NCI-H345 treated with DMSO at 0.1 percent for 48 hours (cell line): ENCODE measurements at regions not wholly inside any gene's neighbourhood (a gene's known extent, or its start where the extent isn't known, plus 50 kb on each side); places are given as distances from the start of the nearest gene placed in this dataset.

Source experiments
- DNase-seq: peaks from one replicate; lab custom pipeline; 2025; ENCODE audit not compliant: unreplicated experiment; lab: John Stamatoyannopoulos, UW

DNA sequence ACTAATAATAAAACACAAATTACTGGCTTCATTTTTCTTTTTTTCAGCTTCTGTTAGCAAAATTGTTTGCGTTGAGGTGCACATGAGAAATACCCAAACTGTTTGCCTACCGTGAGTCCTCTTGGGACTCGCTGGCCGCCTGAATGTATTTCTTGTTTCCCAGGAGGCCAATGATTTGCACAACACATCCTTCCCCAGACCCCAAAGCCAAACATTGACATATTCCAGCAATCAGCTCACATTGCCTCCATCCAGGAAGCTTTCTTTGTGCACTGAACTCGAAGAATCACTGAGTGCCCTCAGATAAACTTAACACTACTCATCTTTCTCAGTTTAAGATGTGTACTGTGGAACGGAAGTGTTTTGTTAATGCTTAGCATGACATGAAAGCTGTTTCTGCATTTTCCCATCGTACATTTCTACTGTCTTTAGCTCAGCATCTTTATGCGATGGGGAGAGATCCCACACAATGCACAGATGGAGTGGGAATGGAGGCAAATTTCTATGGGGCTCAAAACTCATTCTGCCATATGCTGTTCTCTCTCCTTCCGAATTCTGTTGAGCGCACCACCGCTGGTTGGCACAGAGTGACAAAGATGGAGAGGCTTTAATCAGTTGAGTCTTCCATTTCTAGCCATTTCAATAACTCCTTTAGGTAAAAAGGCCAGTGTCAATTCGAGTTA is 399.5 kb downstream of the RFC3 start:
- no peak for DNase-seq

DNA sequence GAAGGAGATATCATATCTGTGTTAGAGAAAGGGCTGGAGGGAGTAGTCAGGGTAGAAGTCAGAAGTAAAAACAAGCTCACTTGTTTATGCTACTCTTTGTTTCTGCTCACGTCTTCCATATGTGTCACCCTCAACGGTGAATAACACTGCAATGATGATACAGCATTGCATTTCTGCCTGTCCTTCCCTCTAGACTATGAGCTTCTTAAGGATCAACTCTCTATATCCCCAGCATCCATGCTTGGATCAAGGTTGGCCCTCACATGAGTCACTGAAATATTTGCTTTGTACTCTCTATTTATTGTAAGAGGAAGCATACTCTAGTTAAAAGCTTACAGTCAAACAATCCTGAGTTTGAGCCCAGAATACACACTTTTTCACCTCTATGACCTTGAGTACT is 406.0 kb downstream of the RFC3 start:
- no peak for DNase-seq

DNA sequence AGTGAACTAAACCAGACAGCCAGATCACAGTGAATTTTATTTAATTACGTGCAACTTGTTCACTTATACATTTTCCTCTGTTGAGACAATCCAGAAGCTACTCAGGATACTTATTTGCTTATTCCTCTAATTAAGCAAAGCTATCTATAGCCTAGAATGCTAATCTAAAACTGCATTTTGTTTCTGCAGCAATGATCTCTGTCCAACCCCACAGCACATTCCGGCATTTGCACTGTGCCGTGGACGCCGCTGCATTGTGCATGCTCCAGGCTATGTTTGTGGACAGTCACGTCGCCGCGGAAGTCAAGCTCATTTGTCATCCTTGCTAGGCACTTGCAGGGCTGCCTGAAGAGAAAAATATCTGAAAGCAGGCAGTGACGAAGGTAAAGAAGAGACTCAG is 406.9 kb downstream of the RFC3 start:
- DNase-seq: no peak

DNA sequence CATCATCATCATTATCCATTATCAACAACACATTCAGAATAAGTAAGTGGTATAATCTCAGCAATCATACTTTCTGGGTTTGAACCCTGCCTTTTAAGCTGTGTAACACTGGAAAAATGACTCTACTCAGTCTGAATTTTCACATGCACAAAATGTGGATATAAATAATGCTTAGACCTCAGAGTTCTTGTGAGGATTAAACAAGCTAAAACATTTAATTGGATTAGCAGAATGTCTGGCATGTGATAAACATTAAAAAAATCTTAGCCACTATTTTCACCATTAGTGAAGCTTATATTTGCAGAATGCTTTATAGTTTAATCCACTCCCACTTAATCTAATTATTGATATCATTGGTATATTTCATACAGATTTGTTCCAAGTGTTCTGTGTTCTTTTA is 412.3 kb downstream of the RFC3 start:
- no peak for DNase-seq

DNA sequence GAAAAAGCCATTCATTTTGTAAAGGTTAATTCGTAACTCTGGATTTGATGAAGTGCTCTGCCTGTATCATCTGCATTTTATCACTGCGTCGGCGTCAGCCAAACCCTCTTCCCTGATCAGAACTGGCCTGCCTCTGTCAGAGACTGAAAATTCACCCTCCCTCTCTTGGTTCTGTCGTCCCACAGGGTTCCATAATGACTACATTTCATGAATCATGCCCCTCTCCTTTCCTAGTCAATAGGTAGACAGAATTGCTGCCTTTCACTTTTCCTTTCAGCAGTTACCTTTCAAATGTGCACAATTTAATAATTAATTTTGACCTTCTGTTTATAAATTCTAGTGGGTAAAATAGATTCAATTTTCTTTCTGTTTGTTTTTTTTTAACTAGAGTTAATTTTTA is 423.4 kb downstream of the RFC3 start:
- DNase-seq: no peak

DNA sequence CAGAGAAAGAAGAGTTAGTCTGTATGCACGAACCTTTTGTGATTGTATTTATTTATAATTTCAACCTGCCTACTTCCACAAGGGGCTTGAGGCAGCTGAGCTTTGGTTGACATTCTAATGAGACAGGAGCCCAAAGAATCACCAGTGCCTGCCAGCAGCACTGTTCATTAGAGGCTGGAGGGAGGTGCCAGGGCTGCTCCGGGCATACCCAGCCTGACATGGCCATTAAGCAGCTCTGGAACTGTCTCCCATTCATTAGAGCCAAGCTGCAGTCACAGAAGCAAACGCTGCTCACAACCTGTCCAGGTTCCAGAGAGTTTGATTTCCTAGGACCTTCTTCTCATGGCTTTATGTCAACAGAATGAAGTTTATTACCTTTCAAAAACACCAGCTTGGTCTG is 425.5 kb downstream of the RFC3 start:
- DNase-seq: no peak

DNA sequence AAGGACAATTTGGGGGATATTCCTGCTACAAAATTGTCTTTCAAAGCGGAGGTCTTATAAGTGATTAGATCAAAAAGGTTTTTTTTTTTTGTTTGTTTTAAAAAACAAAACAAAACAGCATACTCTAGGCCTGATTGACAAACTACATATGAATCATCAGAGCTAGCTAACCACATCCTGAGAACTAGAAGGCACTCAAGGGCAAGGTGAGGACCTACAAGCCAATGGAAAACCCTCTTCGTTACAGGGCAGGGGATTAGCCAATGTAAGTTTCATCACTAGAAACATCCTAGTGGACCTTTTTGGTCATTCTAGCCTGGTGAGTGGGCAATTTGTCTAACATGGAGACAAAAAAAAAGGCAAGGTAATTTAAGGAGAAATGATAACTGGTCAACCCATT is 428.6 kb downstream of the RFC3 start:
- DNase-seq: no peak

DNA sequence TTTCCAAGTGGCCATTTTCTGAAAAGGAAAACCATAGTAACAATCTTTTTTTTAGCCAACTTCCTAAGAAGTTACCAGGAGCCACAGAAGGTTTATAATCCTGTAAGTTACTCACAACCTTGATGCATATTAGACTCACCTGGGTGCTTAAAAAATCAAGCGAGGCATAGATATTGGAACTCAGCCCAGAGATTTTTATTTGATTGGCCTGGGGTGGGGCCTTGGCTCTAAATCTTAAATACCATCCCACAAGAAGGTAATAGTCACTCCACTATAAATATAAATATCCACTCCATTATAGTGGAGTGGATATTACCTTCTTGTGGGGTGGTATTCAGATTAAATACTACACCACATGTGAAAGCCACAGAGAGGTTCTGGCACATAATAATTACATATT is 429.6 kb downstream of the RFC3 start:
- no peak for DNase-seq

DNA sequence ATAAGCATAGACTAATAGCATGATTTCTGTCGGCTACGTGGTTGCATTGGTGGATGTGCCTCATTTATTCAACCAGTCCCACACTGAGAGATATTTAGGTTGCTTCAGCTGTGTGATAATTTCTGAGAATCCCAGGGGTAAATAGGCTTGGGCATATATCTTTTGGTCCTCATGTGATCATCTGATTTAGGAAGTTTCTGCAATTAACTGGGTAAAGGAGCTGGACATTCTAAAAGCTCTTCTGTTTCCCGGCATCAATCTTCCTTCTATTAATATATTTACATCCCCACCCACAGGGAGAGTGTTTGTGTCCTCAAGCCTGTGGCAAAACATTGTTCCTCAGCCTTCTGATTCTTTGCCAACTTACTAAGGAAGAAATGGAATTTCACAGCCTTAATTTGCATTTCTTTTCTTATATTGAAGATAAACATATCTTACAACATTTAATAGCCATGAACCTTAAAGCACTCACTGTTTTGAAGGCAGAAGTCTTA is 431.6 kb downstream of the RFC3 start:
- DNase-seq: no peak

DNA sequence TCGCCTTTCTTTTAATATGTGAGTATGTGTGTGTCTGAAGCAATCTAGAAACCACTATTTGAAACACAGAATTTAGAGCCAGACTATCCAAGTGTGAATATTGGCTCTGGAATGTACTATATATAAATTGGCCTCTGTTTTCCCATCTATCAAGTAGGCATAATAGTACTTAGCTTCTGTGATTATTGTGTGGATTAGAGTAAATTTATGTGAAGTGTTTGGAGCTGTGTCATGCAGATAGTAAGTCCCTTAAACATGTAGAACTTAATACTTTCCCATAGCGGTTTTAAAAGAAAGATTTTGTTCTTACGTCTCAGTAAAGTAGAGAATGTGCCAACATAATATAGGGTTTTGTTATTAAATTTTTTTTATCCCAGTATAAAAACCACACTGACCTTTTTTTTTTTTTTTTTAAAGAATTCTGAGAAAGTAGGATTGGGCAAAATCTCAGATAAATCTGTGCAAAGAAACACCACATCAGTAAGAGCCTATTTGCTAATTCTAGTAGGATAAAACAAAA is 432.3 kb downstream of the RFC3 start:
- no peak for DNase-seq

DNA sequence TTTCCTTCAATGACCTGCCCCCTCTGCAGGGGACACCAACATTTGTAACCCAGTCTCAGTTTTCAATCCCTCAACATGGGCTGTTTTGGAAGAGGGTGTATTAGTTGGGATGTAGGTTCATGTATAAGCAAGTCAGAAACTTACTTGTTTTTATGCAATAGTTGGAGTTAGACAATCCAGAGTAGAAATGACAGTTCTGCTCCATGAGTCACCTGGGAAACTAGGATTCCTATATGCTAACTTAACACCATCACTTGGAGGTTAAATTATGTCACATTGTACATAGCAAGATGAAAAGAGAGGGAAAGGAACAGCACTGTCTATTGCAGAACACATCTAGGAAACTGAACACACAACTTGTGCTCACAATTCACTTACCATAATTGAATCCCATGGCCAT is 436.4 kb downstream of the RFC3 start:
- no peak for DNase-seq

DNA sequence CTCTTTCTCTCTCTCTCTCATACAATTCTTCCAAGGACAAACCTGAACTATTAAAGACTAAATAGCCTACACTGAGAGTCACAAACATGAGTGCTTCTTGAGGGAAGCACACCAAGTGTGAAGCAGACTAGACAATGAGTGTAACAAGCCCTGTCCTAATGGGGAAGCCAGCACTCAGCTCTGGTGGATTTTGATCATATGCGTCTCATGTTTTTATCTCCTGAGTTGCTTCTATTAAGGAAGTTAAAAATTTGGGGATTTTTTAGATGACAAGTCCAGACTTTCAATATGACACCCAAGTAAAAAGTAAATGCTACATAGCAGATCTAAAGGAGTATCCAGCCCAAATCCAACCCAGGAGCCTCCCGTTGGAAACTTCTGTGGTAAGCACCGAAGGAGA is 437.8 kb downstream of the RFC3 start:
- DNase-seq: no peak

DNA sequence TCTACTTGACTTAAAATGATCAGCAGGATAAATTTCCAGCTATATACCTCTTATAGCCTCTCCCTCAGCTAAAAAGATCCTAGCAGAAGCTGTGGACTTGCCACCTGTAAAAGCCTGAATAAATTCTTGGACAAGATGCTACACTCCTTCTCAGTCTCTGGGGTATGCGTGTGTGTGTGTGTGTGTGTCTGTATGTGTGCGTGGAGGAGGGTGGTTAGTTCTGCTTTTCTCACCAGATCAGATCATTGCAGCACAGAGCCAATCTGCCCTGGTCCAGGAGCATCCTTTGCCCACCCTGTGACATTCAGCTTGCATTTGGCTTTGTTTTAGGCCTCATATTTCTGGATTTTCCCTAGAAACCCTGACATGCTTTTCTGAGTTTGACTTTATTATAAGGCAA is 438.3 kb downstream of the RFC3 start:
- DNase-seq: no peak

DNA sequence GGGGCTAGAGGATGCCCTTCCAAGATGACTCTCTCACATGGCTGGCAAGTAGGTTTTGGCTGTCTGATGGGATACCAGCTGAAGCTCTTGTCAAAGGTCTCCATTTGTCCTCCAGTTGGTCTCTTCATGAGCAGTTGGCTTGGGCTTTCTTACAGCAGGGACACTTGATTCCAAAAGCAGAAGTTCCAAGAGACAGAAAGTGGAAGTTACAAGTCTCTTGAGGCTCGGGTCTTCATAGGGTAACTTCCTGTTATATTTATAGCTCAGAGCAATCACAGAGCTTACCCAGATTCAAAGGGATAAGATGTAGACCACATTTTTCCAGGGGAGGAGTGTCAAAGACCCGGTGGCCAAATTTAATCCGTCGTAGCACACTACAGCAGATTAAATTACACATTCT is 440.0 kb downstream of the RFC3 start:
- no peak for DNase-seq

DNA sequence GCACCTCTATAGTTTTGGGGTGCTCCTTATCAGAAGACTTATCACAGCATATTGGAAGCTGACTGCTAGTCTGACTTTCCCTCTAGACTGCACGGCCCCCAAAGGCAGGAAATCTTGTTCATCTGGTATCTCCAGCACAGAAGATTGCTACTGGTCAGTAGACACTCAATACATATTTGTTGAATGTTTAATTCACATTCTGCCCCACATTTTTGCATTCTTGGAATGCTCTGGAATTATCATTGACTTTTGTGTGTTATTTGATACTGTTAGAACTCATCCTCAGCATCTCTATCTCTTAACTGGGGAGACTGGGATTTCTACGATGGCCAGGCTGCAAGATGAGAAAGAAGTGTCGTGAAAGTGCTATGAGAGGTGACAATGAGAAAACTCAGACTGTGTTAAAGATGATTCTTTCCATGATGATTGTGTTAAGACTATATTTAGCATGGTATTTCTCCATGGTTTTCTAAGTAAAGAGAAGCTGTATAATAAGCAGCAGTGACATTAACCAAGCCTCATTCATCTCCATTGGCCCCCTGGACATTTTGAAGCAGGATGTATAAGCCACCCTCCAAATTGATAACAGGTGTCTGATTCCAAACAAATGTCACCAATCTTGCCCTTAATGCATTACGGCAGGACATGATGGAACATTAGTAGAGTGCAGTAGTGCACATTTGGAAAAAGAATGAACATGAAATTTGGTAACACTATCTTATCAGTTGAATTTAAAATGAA is 440.9 kb downstream of the RFC3 start:
- no peak for DNase-seq

DNA sequence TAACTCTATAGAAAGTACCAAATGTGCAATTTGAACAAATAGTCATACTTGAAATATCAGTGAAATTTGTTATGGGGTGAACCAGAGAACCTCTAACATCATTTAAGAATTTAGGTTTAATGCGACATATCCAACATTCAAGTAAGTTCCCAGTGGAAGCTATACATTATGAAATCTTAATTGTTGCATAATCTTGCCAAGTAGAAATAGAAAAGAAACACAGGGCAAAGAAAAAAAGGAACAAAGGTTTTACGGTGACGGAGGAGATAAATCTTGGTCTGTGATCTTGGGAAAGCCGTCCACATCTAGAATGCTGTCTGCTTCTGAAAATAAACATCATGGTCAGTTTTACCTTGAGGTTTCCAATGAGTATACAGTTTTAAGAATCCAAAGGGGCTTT is 445.7 kb downstream of the RFC3 start:
- DNase-seq: no peak

DNA sequence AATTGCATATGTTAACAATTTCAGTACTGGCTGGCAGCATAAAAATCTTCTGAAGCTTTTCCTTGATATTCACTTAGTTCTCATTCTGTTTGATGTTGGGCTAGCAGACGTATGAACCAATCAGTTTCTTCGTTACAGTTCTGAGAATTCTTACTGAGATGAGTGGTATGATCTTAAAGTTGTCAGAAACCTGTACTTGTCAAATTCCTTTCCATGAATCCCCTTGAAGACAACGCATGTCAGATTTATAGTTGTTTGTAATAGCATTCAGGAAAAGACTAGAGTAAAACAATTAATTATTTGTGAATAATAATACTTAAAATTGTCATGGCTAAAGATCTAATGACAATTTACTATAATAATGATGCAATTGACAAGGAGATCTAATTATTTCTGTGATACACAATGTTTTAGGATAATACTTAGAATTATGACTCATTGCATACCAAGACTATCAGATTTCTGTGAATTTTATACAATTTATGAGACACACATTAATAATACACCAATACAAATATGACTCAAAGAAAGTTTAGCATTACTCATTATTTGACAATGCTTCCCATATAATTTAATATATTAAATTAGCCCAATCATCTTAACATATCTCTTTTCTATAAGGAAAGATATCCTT is 447.2 kb downstream of the RFC3 start:
- DNase-seq: no peak

DNA sequence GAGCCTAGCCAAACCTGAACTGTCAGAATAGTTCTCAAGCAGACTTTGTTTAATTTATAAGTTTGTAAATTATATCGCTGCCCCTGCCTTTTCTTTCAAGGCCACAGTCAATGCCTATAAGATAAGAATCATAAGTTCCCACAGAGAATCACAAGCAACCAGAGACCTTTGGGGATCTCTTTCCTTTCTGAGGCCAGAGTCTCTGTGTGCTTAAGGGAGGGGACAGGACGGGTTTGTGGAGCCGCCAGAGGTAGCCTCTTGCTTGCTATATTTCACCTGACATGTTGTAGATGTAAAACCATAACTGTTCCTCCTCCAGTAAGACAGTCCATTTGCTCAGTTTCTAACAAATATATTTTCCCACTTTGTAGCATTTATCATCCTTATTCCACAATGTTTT is 458.8 kb downstream of the RFC3 start:
- DNase-seq: no peak

DNA sequence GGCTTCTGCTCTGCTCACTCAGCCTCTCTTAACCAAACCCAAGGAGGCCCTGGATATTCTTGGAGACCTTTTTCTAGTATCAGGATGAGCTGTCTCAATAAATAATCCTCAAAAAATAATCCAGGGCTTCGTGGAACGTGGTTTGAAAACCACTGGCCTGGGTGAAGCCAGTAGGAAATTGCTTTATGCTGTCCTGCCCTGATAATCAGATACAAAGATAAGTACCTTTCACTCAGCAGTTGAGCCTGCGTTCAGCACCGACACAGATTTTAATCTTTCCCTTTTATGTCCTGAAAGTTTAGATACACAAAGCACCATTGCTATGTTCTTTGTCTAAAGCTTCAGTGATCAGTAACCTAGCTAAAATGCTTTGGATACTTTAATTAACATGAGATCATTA is 460.0 kb downstream of the RFC3 start:
- DNase-seq: no peak

DNA sequence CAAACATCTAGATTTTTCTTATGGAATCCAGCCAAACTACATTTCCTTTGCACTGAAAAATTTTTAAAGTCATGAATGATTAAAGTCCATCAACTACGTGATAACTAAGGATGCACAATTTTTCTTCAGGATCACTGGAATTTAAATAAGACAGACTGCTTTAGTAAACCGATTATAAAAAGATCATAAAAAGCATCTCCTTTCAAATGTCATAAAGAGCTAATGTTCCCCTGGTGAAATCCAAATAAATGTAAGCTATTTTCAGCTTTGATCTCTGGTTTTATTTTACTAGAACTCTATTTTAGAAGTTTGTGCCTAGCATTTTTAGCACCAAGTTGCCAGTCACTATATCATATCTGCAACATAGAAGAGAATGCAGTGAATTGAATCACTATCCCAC is 460.8 kb downstream of the RFC3 start:
- no peak for DNase-seq

DNA sequence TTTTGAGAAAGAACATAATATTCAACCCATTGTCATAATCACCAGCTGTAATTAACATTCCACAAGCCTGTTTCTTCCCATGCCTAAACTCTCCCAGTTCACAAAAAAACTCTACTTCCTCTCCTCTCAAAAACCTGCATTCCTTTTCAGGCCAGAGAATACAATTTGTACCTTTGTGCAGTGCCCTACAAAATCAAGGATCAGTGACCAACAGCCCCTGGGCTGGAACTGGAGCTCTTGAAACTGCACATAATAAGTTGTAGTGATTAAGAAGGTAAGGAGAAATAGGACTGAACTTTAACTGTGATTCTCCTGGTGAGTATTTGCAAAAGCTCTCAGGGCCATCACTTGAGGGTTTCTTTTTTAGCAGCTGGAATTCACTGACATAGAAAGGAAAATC is 472.7 kb downstream of the RFC3 start:
- DNase-seq: no peak

DNA sequence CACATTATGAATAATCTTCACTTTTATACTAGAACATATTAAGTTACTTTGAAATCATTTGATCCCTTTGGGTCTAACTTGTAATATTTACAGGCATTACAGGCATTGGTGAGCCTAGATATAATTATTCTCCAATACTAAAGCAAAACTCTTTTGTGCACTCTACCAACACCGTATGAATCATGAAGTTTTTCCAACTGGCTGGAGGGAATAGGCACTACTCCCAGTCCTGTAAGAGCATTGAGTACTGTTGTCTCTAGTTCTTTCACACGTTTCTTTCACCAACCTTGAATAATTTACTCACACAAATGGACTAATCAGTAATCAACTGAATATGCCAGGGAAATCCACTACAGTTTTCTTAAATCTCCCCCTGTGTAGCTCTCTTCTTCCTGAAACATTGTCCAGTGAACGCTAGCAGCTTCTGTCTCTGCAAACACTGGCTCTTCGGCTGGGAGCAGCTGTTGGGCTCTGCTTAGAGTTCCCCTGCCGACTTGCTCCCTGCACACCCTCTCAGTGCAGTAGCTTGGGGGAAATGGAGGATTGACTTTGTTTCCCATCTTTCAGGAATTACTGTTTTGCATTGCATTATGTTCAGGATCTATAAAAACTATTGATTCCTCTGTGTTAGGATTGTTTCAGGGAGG is 476.7 kb downstream of the RFC3 start:
- DNase-seq: no peak
